ENCODE measurements at regions not wholly inside any gene's neighbourhood (a gene's known extent, or its start where the extent isn't known, plus 50 kb on each side); places are given as distances from the start of the nearest gene placed in this dataset.

DNA sequence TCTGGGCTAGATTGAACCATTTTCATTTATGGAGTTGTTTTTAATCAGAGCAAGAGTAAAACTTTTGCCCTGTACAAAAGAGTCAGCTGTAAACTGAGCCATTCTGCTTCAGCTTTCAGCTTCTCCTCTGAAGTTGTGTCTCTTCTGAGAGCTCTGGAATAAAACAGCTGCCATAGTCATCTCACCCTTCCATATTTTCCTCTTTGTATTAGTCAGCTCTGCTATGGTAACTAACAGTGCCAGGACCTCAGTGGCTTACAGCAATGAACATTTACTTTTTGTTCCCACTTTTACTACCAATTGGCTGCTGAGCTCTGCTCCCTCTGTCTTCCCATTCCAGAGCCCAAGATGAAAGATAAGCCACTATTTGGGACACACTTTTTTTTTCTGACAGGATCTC, 178.5 kb downstream of the DAD1 start:
- ChIA-PET CTCF (no interaction called here), POLR2A (no interaction called here)
- Histone ChIP-seq H3K9me3 (ENCODE audit: control insufficient read depth, insufficient read depth, low read depth, low read length) (no peaks in the 10 kb centered on the region), H3K27ac (ENCODE audit: low read length) (no peak overlapping the region), H3K4me1 (ENCODE audit: control insufficient read depth, insufficient read depth, low read length) (no peaks in the 10 kb centered on the region), H3K36me3 (ENCODE audit: control insufficient read depth, insufficient read depth, low read length) (no peaks in the 10 kb centered on the region), H3K27me3 (ENCODE audit: control insufficient read depth, insufficient read depth, low read length) (no peaks in the 10 kb centered on the region; the same call in 1 of the 2 replicates), H3K4me3 (ENCODE audit: low read depth in 2 of 2, low read length in 2 of 2) (no peak overlapping the region)
- ATAC-seq (no peak), DNase-seq (ENCODE audit: low read depth, low spot score) (no peak)
- no TSS peak for BruUV-seq (replicated peaks)
- intact Hi-C loops (cut with micrococcal nuclease; ENCODE audit: unreplicated experiment) (no loop called here), in situ Hi-C loops (cut with HindIII; ENCODE audit: low pct_unique_long_range_greater_than_20kb, low sequenced_read_pairs) (no loop called here)
- TF ChIP-seq, protein P1, sequence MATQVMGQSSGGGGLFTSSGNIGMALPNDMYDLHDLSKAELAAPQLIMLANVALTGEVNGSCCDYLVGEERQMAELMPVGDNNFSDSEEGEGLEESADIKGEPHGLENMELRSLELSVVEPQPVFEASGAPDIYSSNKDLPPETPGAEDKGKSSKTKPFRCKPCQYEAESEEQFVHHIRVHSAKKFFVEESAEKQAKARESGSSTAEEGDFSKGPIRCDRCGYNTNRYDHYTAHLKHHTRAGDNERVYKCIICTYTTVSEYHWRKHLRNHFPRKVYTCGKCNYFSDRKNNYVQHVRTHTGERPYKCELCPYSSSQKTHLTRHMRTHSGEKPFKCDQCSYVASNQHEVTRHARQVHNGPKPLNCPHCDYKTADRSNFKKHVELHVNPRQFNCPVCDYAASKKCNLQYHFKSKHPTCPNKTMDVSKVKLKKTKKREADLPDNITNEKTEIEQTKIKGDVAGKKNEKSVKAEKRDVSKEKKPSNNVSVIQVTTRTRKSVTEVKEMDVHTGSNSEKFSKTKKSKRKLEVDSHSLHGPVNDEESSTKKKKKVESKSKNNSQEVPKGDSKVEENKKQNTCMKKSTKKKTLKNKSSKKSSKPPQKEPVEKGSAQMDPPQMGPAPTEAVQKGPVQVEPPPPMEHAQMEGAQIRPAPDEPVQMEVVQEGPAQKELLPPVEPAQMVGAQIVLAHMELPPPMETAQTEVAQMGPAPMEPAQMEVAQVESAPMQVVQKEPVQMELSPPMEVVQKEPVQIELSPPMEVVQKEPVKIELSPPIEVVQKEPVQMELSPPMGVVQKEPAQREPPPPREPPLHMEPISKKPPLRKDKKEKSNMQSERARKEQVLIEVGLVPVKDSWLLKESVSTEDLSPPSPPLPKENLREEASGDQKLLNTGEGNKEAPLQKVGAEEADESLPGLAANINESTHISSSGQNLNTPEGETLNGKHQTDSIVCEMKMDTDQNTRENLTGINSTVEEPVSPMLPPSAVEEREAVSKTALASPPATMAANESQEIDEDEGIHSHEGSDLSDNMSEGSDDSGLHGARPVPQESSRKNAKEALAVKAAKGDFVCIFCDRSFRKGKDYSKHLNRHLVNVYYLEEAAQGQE (IDR thresholded peaks at IDR 0.05; ENCODE audit: insufficient read depth in 1 of 2, low read depth in 2 of 2, low read length in 1 of 2), result no peak

DNA sequence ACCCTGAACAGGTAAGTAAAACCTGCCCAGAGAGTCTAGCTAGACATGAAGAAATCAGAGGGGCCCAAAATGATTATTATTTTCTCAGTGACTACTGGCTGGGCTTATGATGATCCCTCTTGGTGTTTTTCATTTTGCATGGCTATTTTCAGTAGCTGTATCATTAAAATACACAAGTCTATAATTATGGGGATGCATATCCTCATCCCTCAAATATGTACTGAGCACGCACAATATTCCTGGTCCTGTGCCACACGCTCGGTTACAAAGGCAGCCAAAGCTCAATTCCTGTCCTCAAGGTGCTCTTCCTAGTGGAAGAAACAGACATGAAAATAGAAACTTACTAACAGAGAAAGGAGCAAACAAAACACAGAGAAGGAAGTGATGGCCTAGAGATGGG, 180.0 kb downstream of the DAD1 start:
- Histone ChIP-seq H3K4me1 (ENCODE audit: control insufficient read depth, insufficient read depth, low read length) (no peaks in the 10 kb centered on the region), H3K36me3 (ENCODE audit: control insufficient read depth, insufficient read depth, low read length) (no peaks in the 10 kb centered on the region), H3K9me3 (ENCODE audit: control insufficient read depth, insufficient read depth, low read depth, low read length) (no peaks in the 10 kb centered on the region), H3K4me3 (ENCODE audit: low read depth in 2 of 2, low read length in 2 of 2) (no peak overlapping the region), H3K27me3 (ENCODE audit: control insufficient read depth, insufficient read depth, low read length) (no peaks in the 10 kb centered on the region; the same call in 1 of the 2 replicates), H3K27ac (ENCODE audit: low read length) (no peak overlapping the region)
- in situ Hi-C loops (cut with HindIII; ENCODE audit: low pct_unique_long_range_greater_than_20kb, low sequenced_read_pairs) (no loop called here), intact Hi-C loops (cut with micrococcal nuclease; ENCODE audit: unreplicated experiment) (no loop called here)
- BruUV-seq (replicated peaks), result no TSS peak
- POLR2A ChIA-PET, result no interaction called here
- CTCF ChIA-PET, result interaction anchor here (0.6 kb wide), 1 partner anchor 343 kb away, joined by 7 read pairs; no protein-coding TSS in a partner anchor
- DNase-seq (ENCODE audit: low read depth, low spot score) (no peak), ATAC-seq (no peak)
- TF ChIP-seq, protein P1 (IDR thresholded peaks at IDR 0.05; ENCODE audit: insufficient read depth in 1 of 2, low read depth in 2 of 2, low read length in 1 of 2), result no peak
- TF ChIP-seq TCF7L2 (IDR thresholded peaks at IDR 0.05; ENCODE audit: low read depth, low read length) (no peak), SIN3A (IDR thresholded peaks at IDR 0.05; ENCODE audit: borderline replicate concordance, insufficient read depth, low read depth, low read length) (no peak), POLR2AphosphoS5 (IDR thresholded peaks at IDR 0.05; ENCODE audit: low read depth, low read length) (no peak)
- TF ChIP-seq, protein P2, sequence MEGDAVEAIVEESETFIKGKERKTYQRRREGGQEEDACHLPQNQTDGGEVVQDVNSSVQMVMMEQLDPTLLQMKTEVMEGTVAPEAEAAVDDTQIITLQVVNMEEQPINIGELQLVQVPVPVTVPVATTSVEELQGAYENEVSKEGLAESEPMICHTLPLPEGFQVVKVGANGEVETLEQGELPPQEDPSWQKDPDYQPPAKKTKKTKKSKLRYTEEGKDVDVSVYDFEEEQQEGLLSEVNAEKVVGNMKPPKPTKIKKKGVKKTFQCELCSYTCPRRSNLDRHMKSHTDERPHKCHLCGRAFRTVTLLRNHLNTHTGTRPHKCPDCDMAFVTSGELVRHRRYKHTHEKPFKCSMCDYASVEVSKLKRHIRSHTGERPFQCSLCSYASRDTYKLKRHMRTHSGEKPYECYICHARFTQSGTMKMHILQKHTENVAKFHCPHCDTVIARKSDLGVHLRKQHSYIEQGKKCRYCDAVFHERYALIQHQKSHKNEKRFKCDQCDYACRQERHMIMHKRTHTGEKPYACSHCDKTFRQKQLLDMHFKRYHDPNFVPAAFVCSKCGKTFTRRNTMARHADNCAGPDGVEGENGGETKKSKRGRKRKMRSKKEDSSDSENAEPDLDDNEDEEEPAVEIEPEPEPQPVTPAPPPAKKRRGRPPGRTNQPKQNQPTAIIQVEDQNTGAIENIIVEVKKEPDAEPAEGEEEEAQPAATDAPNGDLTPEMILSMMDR (IDR thresholded peaks at IDR 0.05), result no peak
